ENCODE measurements at regions not wholly inside any gene's neighbourhood (a gene's known extent, or its start where the extent isn't known, plus 50 kb on each side); places are given as distances from the start of the nearest gene placed in this dataset.

- Histone ChIP-seq H3K27me3 (replicated peaks; ENCODE audit: insufficient read depth) (no peaks in the 10 kb centered on the region), H3K9me3 (no peaks in the 10 kb centered on the region), H3K36me3 (no peaks in the 10 kb centered on the region), H3K27ac (no peak overlapping the region), H3K4me1 (ENCODE audit: control insufficient read depth in 1 of 2, low read depth in 2 of 2) (no peaks in the 10 kb centered on the region), H3K4me3 (no peak overlapping the region)
- DNase-seq (ENCODE audit: low spot score): no peak
- ATAC-seq (ENCODE audit: insufficient number of reproducible peaks, low FRiP score, low read depth): no peak
- TF ChIP-seq CTCF (IDR thresholded peaks at IDR 0.05): no peak
Measured at GRCh38 chrX:39922926-39923325, 174.8 kb downstream of the BCOR start.

DNA sequence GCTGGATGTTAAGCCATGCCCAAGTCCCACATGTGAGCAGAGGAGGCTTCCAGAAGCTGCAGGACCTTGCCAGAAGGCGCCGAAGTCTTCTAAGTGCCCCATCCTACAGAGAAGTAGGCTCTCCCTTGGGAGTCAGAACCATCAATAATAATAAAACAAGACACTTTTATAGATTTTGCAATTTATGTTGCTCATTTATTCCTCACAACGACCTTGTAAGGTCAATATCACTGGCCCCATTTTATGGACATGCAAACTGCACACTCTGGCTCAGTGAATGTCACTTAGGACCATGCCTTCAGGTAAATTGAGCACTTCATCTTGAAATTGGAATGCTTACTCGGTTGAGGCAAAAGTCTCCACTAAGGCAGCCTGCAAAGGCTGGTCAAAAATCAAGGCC lies 170.4 kb downstream of the BCOR start:
- H3K4me3 ChIP-seq: no peak overlapping the region
- H3K36me3 ChIP-seq: no peaks in the 10 kb centered on the region
- ATAC-seq (ENCODE audit: insufficient number of reproducible peaks, low FRiP score, low read depth) (no peak), DNase-seq (ENCODE audit: low spot score) (no peak)
- no peaks in the 10 kb centered on the region for H3K9me3 ChIP-seq
- H3K27me3 ChIP-seq (replicated peaks; ENCODE audit: insufficient read depth): no peaks in the 10 kb centered on the region
- no peak overlapping the region for H3K27ac ChIP-seq
- no peak for TF ChIP-seq CTCF (IDR thresholded peaks at IDR 0.05)
- H3K4me1 ChIP-seq (ENCODE audit: control insufficient read depth in 1 of 2, low read depth in 2 of 2): no peaks in the 10 kb centered on the region

- Histone ChIP-seq H3K36me3 (no peaks in the 10 kb centered on the region), H3K27me3 (replicated peaks; ENCODE audit: insufficient read depth) (no peaks in the 10 kb centered on the region), H3K9me3 (no peaks in the 10 kb centered on the region), H3K27ac (no peak overlapping the region), H3K4me1 (ENCODE audit: control insufficient read depth in 1 of 2, low read depth in 2 of 2) (no peaks in the 10 kb centered on the region), H3K4me3 (no peak overlapping the region)
- ATAC-seq (ENCODE audit: insufficient number of reproducible peaks, low FRiP score, low read depth) (no peak), DNase-seq (ENCODE audit: low spot score) (no peak)
- no peak for TF ChIP-seq CTCF (IDR thresholded peaks at IDR 0.05)
Measured at GRCh38 chrX:39928704-39929378, 168.9 kb downstream of the BCOR start.

- H3K27me3 ChIP-seq (replicated peaks; ENCODE audit: insufficient read depth): no peaks in the 10 kb centered on the region
- H3K27ac ChIP-seq: no peak overlapping the region
- no peak for DNase-seq (ENCODE audit: low spot score)
- no peaks in the 10 kb centered on the region for H3K36me3 ChIP-seq
- no peak for TF ChIP-seq CTCF (IDR thresholded peaks at IDR 0.05)
- no peaks in the 10 kb centered on the region for H3K4me1 ChIP-seq (ENCODE audit: control insufficient read depth in 1 of 2, low read depth in 2 of 2)
- H3K9me3 ChIP-seq: no peaks in the 10 kb centered on the region
- no peak overlapping the region for H3K4me3 ChIP-seq
- no peak for ATAC-seq (ENCODE audit: insufficient number of reproducible peaks, low FRiP score, low read depth)
Measured at GRCh38 chrX:39929379-39930025, 168.3 kb downstream of the BCOR start.

DNA sequence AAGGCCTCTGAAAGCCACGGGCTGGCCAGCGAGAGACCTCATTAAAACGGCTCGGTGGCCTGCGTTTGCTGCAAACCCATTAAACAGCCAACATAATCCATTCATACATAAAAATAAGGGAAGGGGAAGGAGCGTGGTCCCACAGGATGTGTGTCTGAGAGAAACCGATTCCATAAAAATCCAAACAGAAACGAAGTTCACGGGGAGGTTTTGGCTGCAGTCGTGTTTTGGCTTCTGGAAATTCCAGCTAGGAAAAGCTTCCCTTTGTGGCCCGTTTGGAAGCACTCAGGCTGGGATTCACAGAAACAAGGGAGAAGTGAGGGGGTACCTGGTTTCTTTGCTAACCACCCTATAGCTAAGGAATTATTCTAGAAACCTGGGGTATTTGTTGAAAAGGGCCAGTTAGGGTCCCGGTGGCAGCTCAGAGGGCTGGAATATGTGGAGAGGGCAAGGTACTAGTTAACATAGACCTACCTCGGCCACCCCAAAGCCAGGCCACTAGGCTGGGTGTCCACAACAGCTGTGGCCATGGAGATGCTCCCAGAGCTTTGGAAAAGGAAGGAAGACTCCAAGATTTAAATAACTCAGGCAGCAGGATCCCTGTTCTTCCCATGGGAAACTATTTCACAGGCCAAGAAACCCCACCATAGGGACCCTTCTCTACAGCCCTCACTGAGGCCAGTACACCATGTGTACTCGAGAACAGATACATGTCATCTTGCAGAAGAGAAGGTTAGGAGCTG lies 166.8 kb downstream of the BCOR start:
- Histone ChIP-seq H3K9me3 (no peaks in the 10 kb centered on the region), H3K36me3 (no peaks in the 10 kb centered on the region), H3K27me3 (replicated peaks; ENCODE audit: insufficient read depth) (no peaks in the 10 kb centered on the region), H3K4me3 (no peak overlapping the region), H3K27ac (no peak overlapping the region), H3K4me1 (ENCODE audit: control insufficient read depth in 1 of 2, low read depth in 2 of 2) (no peaks in the 10 kb centered on the region)
- DNase-seq (ENCODE audit: low spot score): no peak
- no peak for TF ChIP-seq CTCF (IDR thresholded peaks at IDR 0.05)
- no peak for ATAC-seq (ENCODE audit: insufficient number of reproducible peaks, low FRiP score, low read depth)
